Neural cell (in vitro differentiated cells): ENCODE measurements at regions not wholly inside any gene's neighbourhood (a gene's known extent, or its start where the extent isn't known, plus 50 kb on each side); places are given as distances from the start of the nearest gene placed in this dataset.

Experiments used
- CTCF ChIP-seq: fragments of 450-650 bp; IDR thresholded peaks from 2 replicates; pipeline ENCODE4 v1.5.1; 2014; ENCODE audit warnings: antibody characterized with exemption, mild to moderate bottlenecking, moderate library complexity; ENCODE audit not compliant: poor library complexity, severe bottlenecking
- EP300 ChIP-seq: fragments of 450-650 bp; conservative IDR thresholded peaks from 2 replicates; pipeline ENCODE4 v1.6.1; 2014; ENCODE audit warnings: antibody characterized with exemption, mild to moderate bottlenecking, moderate library complexity; ENCODE audit not compliant: poor library complexity, severe bottlenecking
- EZH2 ChIP-seq: fragments of 200-600, 300-800 bp; shearing (Covaris generic), sonication (generic); IDR thresholded peaks from 2 replicates; pipeline ENCODE4 v1.6.1; 2014; ENCODE audit warnings: antibody characterized with exemption, low read length, borderline replicate concordance, mild to moderate bottlenecking; ENCODE audit not compliant: insufficient read depth, poor library complexity, severe bottlenecking
- POLR2AphosphoS5 ChIP-seq: IDR thresholded peaks from 2 replicates; pipeline ENCODE4 v1.6.1; 2012
- RAD21 ChIP-seq: fragments of 450-650 bp; conservative IDR thresholded peaks from 2 replicates; pipeline ENCODE4 v1.6.1; 2014; ENCODE audit warnings: antibody characterized with exemption, mild to moderate bottlenecking, moderate library complexity
- REST ChIP-seq: IDR thresholded peaks from 2 replicates; pipeline ENCODE4 v1.6.1; 2012; ENCODE audit warnings: borderline replicate concordance
- TAF1 ChIP-seq: IDR thresholded peaks from 2 replicates; pipeline ENCODE4 v1.6.1; 2012; ENCODE audit warnings: low read depth

GRCh38 chr20:43798291-43799149, 71.7 kb upstream of the GTSF1L start:
- TF ChIP-seq CTCF (no peak), EZH2 (no peak), POLR2AphosphoS5 (no peak), EP300 (peak; percentile 24), RAD21 (no peak), REST (no peak), TAF1 (no peak)
